Epithelial cell of proximal tubule (primary cell): ENCODE measurements at regions not wholly inside any gene's neighbourhood (a gene's known extent, or its start where the extent isn't known, plus 50 kb on each side); places are given as distances from the start of the nearest gene placed in this dataset.
"Not testable (repeated sequence)": the region's sequence is repeated elsewhere in the genome, so short reads cannot be mapped to it uniquely, and the experiment has no call there.

ENCODE experiments used
- DNase-seq: peaks from one replicate; pipeline ENCODE4 v3.0.0-alpha.2; 2011; ENCODE audit warnings: low read depth
- H3K4me3 ChIP-seq: 2 replicates; pipeline ENCODE4 v1.5.1; 2011; ENCODE audit warnings: low read depth, mild to moderate bottlenecking, low read length
- TF ChIP-seq, protein P1 (sequence below): conservative IDR thresholded peaks from 2 replicates; pipeline ENCODE4 v1.5.1; 2012; ENCODE audit warnings: low read depth, mild to moderate bottlenecking, low read length

GRCh38 chr5:84961193-84961592 lies 576.5 kb upstream of the EDIL3 start:
- TF ChIP-seq, protein P1, sequence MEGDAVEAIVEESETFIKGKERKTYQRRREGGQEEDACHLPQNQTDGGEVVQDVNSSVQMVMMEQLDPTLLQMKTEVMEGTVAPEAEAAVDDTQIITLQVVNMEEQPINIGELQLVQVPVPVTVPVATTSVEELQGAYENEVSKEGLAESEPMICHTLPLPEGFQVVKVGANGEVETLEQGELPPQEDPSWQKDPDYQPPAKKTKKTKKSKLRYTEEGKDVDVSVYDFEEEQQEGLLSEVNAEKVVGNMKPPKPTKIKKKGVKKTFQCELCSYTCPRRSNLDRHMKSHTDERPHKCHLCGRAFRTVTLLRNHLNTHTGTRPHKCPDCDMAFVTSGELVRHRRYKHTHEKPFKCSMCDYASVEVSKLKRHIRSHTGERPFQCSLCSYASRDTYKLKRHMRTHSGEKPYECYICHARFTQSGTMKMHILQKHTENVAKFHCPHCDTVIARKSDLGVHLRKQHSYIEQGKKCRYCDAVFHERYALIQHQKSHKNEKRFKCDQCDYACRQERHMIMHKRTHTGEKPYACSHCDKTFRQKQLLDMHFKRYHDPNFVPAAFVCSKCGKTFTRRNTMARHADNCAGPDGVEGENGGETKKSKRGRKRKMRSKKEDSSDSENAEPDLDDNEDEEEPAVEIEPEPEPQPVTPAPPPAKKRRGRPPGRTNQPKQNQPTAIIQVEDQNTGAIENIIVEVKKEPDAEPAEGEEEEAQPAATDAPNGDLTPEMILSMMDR, result no peak
- H3K4me3 ChIP-seq, result no peak overlapping the region
- DNase-seq, result no peak

- DNase-seq, result no peak
- TF ChIP-seq, protein P1, result no peak
- H3K4me3 ChIP-seq, result no peak overlapping the region
These were observed 577.2 kb upstream of the EDIL3 start for GRCh38 chr5:84961903-84962302.

DNA sequence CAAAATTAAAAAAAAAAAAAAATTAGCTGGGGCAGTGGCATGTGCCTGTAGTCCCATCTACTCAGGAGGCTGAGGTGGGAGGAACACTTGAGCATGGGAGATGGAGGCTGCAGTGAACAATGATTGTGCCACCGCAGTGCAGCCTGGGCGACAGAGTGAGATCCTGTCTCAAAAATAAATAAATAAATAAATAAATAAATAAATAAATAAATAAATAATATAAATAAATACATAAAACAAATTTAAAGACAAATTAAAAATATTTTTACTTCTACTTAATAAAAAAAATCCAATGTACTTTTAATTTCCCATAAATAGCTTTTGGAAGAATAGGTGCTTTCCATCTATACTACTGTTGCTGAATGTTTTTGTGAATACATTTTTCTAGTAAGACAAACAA lies 598.4 kb upstream of the EDIL3 start:
- no peak for DNase-seq
- no peak overlapping the region for H3K4me3 ChIP-seq
- TF ChIP-seq, protein P1, result no peak

- TF ChIP-seq, protein P1, result no peak
- no peak overlapping the region for H3K4me3 ChIP-seq
- no peak for DNase-seq
These were observed 600.5 kb upstream of the EDIL3 start for GRCh38 chr5:84985148-84985547.

GRCh38 chr5:84986688-84987087 lies 602.0 kb upstream of the EDIL3 start:
- no peak overlapping the region for H3K4me3 ChIP-seq
- TF ChIP-seq, protein P1, result no peak
- no peak for DNase-seq

DNA sequence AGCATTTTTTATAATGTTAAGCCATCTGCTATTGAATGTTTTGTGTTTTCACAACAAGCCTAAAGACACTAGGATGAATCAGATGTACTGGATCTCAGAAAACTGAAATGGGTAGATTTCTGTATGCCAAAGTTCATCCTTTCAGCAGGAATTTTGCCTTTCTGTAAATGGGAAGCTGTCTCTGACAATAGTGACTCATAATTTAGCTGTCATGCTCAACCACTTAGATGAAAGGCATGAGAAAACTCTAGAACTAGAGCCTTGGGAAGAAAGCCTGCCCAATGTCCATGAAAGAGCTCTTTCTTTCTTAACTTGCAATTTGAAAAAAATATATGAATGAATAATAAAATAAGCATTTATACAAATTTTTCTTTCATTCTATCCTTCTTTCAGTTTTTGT lies 616.0 kb upstream of the EDIL3 start:
- no peak overlapping the region for H3K4me3 ChIP-seq
- TF ChIP-seq, protein P1, result no peak
- no peak for DNase-seq

DNA sequence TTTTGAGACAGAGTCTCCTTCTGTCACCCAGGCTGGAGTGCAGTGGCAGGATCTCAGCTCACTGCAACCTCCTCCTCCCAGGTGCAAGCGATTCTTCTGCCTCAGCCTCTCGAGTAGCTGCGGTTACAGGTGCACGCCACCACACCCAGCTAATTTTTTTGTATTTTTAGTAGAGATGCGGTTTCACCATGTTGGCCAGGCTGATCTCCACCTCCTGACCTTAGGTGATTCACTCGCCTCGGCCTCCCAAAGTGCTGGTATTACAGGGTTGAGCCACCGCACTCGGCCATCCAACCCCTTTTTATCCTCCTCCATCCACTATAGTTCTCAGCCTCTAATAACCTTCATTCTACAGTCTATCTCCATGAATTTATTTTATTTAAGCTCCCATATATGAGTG lies 617.3 kb upstream of the EDIL3 start:
- H3K4me3 ChIP-seq, DNase-seq: not testable (repeated sequence)
